HG03378 (cell line): ENCODE measurements at regions not wholly inside any gene's neighbourhood (a gene's known extent, or its start where the extent isn't known, plus 50 kb on each side); places are given as distances from the start of the nearest gene placed in this dataset.

ENCODE experiments used
- ATAC-seq: cut with Tn5 transposase; IDR thresholded peaks from one replicate; pipeline ENCODE4 v1.9.1; 2021; ENCODE audit warnings: mild to moderate bottlenecking, moderate library complexity; ENCODE audit not compliant: unreplicated experiment

DNA sequence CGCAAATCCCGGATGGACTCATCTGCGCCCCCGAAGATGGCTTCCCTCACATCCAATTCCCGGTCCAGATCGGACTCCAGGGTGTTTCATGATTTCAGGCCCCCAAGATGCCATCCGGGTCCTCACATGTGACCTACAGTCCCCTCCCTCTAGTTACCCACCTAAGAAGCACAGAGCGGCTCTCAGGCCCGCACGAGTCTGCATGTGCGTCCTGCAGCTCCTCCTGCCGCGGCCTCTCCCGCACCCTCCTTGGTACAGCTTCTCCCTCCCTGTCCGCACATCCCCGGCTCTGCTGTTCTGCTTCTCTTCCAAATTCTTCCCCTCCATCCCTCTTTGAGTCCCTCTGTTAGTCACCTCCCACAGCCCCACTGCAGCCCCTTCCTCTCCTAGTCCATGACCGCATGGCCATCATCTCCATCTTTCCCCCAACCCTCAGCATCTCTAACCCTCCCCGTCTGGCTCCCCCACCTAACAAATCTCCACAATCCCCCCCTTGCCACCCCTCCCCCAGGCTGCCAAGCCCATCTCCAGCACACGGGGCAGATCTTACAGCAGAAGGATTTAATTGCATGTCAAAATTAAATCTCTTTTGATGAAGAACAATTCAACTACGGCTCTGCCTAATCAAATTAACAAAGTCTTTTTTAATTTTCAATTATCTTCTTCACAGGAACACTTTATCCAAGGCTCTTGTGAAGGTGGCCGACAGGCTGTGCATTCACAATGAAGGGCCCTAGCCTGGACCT lies 231.0 kb downstream of the RBFOX3 start:
- ATAC-seq, result no peak

GRCh38 chr17:79377230-79377786 lies 233.5 kb downstream of the RBFOX3 start:
- no peak for ATAC-seq

DNA sequence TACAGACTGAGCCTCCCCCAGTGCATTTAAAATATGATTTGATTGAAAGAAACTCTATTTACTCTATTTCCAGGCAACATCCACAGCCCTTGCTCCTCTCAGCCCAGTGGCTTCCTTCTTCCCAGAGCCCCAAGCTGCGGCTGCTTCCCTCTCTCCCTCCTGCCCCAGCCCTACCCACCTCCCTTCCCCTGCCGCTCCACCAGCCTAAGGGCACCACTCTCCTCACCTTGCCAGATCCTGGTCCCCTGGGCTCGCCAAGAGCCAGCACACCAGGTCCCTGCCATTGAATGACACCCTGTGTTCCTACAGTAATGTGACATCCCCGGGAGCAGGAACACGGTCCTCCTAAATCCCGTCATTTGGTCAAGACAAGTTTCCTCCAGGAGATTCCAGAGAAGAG lies 236.0 kb downstream of the RBFOX3 start:
- no peak for ATAC-seq

DNA sequence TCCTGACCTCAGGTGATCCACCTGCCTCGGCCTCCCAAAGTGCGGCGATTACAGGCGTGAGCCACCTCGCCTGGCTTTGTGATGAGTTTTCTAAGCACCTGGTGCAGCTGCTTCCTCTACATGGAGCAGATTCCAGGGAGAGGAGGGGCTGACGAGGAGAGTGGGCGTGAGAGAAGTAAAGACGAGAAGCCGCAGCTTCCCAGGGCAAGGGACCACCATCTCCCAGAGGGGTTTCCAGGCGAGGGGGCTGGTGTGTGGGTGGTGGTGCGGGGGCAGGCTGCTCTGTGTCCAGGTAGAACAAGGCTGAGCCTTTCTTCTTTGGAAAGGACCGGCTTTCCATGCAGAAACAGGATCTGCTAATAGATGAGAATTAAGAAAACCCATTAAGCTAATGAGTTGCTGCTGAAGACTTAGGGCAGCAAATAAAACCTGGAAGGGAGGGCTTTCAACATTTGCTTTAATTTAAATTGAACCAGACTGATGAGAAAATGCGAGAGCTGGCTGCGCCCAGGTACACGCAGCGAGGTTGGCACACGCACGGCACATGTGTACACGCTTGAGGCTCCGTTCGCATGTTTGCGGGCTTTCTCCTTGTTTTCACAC lies 236.7 kb downstream of the RBFOX3 start:
- ATAC-seq, result no peak

GRCh38 chr17:79372470-79373238 lies 238.2 kb downstream of the RBFOX3 start:
- no peak for ATAC-seq

GRCh38 chr17:79371984-79372383 lies 238.9 kb downstream of the RBFOX3 start:
- ATAC-seq, result no peak

DNA sequence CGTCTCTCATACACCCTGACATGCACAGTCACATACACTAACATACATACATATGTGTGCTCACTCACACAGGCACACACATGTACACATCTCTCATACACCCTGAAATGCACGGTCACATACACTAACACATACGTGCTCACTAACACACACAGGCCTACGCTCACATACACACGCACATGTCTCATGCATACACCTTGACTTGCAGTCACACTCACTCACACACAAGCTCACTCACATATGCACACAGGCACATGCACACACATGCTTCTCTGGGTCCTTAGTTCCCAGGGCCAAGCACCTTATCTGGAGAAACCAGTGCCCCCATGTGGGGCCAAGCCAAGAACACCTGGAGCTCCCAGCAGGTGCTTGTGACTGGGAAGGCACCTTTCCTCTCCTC lies 240.3 kb downstream of the RBFOX3 start:
- no peak for ATAC-seq

- no peak for ATAC-seq
These were observed 240.7 kb downstream of the RBFOX3 start for GRCh38 chr17:79370126-79370525.

DNA sequence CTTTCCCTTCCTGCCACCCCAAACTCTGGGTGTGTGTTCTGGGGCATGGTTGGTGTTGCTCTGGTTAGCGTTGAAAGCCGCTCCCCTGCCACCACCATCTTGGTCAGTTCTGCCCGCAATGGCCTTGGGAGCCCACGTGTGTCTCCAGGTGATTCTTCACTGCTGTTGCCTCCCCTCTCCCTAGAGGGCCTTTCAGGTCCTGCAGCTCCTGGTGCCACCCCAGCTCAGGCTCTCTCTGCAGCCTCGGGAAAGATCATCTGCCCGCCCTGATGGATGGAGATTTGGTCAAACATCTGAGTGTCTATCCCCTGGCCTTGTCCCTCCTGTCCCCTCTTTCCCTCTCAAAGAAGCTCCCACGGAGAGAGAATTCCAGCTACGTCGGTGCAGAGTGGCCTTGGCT lies 241.3 kb downstream of the RBFOX3 start:
- no peak for ATAC-seq

- ATAC-seq, result no peak
These were observed 241.8 kb downstream of the RBFOX3 start for GRCh38 chr17:79369001-79369400.

DNA sequence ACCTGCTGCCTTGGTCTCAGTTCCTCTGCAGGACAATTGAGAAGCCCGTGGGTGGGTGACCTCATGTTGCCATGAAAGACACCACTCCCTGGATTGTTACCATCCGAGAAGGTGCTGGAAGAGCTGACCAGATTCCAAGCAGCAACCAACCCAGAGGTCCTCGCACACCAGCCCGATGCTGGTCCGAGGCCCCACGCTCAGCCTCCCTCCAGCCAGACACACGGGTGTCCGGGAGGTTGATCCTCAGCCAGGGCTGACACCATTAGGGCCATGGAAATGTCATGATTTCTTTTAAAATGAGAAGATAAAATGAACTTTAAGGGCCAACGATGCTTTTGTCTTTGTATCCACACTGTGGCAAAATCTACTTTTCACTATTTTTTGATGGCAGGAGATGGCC lies 242.3 kb downstream of the RBFOX3 start:
- ATAC-seq, result no peak

- no peak for ATAC-seq
These were observed 243.8 kb downstream of the RBFOX3 start for GRCh38 chr17:79366988-79367571.

GRCh38 chr17:79365836-79366770 lies 244.7 kb downstream of the RBFOX3 start:
- ATAC-seq, result no peak

GRCh38 chr17:79365351-79365750 lies 245.5 kb downstream of the RBFOX3 start:
- no peak for ATAC-seq

DNA sequence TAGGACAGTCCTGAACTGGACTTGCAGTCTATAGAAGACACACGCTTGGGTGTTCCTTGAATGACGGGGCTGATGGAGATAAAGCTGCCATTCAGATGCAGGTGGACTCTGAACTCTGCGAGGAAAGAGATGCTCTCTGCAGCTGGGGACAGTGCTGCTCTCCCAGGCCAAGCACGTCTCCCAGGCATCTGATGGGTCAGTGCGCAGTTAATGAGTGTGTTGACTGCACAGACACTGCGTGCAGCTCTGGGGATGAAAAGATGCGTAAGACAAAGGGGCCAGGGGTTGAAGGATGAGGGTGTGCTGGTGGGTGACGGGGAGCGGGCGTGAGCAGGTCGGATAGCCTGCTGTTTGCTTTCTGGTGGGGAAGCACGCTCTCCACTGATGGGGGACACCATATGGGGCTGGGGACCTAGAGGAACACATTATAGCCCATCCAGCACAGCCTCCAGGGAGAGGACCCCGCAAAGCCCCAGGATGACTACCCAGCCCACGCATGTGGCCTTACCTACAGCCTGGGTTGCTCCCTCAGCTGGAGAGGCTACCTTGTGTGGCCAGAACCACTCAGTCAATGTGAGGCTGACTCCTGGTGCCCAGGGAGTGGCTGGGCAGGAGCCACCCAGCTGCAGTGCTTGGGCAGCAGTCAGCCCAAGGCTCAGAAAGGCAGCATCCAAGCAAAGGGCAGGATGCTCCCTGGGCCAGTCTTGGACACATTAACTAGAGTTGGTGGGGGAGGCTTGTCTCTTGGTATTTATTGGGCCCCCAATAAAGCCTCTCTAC lies 246.3 kb downstream of the RBFOX3 start:
- ATAC-seq, result no peak

DNA sequence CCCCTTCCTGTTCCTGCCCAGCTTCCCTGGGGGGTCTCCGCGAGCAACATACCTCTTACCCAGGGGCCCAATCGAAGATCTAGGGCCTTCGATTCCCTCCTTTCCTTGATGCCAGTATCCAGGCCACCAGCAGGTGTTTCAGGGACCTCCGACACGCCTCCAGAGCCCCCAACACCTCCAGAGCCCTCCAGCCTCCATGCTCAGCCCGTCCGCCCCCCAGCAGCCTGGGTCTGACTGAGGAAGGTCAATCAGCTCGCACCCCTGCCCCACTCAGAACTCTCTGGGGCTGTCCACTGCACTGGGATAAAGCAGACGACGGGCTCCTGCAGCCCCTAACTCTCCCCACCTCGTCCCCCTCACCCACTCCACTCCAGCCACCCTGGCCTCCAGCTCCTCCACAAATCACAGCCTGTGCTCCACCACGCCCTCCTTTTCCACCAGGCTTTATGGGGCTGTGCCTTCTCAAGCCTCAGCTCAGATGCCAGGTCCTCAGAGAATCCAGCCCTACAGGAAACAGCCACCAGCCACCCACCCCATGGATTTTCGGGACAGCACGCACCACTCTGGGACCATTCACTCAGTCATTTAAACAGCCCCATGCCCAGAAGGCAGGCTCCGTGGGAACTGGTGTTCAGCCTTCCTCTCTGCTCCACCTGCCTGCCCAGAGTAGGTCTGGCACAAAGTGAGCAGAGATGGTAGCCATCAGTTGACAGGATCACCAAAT lies 247.1 kb downstream of the RBFOX3 start:
- no peak for ATAC-seq

DNA sequence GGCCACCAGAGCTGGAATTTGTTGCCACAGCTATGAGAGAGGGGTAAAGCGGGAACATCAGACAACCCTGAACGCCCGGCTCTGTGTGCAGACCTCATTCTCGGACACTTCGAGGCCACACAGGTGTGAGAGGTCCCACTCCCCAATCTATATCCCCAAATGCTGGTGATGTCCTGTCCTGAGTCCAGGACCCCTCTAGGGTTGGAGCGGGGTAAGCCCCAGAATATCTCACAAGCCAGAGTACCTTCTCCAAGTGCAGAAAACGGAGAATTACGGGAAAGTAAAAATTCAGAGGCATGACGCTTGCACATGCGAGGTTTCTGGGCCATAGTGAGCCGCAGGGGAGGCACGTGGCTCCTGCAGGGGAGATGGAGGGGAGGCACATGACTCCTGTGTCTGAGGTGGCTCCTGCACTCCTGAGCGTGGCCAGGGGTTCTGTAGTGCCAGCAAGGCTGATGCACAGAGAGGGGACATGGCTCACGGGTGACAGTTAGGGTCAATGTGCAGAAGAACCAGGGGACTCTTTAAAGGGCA lies 248.0 kb downstream of the RBFOX3 start:
- no peak for ATAC-seq
